ENCODE measurements at regions not wholly inside any gene's neighbourhood (a gene's known extent, or its start where the extent isn't known, plus 50 kb on each side); places are given as distances from the start of the nearest gene placed in this dataset.
"Not testable (repeated sequence)": the region's sequence is repeated elsewhere in the genome, so short reads cannot be mapped to it uniquely, and the experiment has no call there.

- no peak for DNase-seq
These were observed 158.7 kb downstream of the PDCD6IP start for GRCh38 chr3:33957176-33957575.

- DNase-seq: no peak
These were observed 160.2 kb downstream of the PDCD6IP start for GRCh38 chr3:33958661-33959060.

- no peak for DNase-seq
These were observed 164.0 kb downstream of the PDCD6IP start for GRCh38 chr3:33962396-33962795.

GRCh38 chr3:33970180-33970579 is 171.8 kb downstream of the PDCD6IP start:
- not testable (repeated sequence) for DNase-seq

- DNase-seq: no peak
These were observed 172.6 kb downstream of the PDCD6IP start for GRCh38 chr3:33971055-33971454.

GRCh38 chr3:33975463-33975862 is 177.0 kb downstream of the PDCD6IP start:
- no peak for DNase-seq

GRCh38 chr3:33977227-33977626 is 178.8 kb downstream of the PDCD6IP start:
- DNase-seq: no peak

- DNase-seq: no peak
These were observed 181.8 kb downstream of the PDCD6IP start for GRCh38 chr3:33980252-33980651.

GRCh38 chr3:33982269-33982798 is 183.9 kb downstream of the PDCD6IP start:
- no peak for DNase-seq

- DNase-seq: not testable (repeated sequence)
These were observed 184.5 kb downstream of the PDCD6IP start for GRCh38 chr3:33982949-33983348.

- DNase-seq: no peak
These were observed 190.8 kb downstream of the PDCD6IP start for GRCh38 chr3:33989229-33989628.

GRCh38 chr3:33991673-33992072 is 193.2 kb downstream of the PDCD6IP start:
- DNase-seq: no peak

- DNase-seq: no peak
These were observed 195.2 kb downstream of the PDCD6IP start for GRCh38 chr3:33993631-33994030.

- no peak for DNase-seq
These were observed 196.1 kb downstream of the PDCD6IP start for GRCh38 chr3:33994568-33994967.

- DNase-seq: no peak
These were observed 201.9 kb downstream of the PDCD6IP start for GRCh38 chr3:34000301-34000700.

- no peak for DNase-seq
These were observed 202.6 kb downstream of the PDCD6IP start for GRCh38 chr3:34001022-34001421.

- DNase-seq: no peak
These were observed 203.6 kb downstream of the PDCD6IP start for GRCh38 chr3:34001990-34002389.

- DNase-seq: no peak
These were observed 204.2 kb downstream of the PDCD6IP start for GRCh38 chr3:34002569-34003100.

GRCh38 chr3:34005886-34006285 is 207.5 kb downstream of the PDCD6IP start:
- DNase-seq: no peak

GRCh38 chr3:34008191-34008590 is 209.8 kb downstream of the PDCD6IP start:
- DNase-seq: no peak

GRCh38 chr3:34008836-34009809 is 210.7 kb downstream of the PDCD6IP start:
- no peak for DNase-seq

- no peak for DNase-seq
These were observed 213.0 kb downstream of the PDCD6IP start for GRCh38 chr3:34011171-34012101.

GRCh38 chr3:34012102-34012461 is 213.7 kb downstream of the PDCD6IP start:
- no peak for DNase-seq
